ENCODE measurements at regions not wholly inside any gene's neighbourhood (a gene's known extent, or its start where the extent isn't known, plus 50 kb on each side); places are given as distances from the start of the nearest gene placed in this dataset.

GRCh38 chr6:164534070-164534766 is 775.2 kb downstream of the C6orf118 start:
- no peak overlapping the region for H3K27ac ChIP-seq (ENCODE audit: low read depth, low read length)
- ChIA-PET CTCF (no interaction called here), POLR2A (no interaction called here), RAD21 (ENCODE audit: low non-redundant PET in 1 of 2, low total read pairs in 2 of 2, uncharacterized antibody in 2 of 2, unreplicated experiment in 2 of 2) (no interaction called here)
- H4K20me1 ChIP-seq (ENCODE audit: insufficient read depth), result no peaks in the 10 kb centered on the region
- DNase-seq (ENCODE audit: low read depth, low spot score), result no peak
- H3K9me2 ChIP-seq (ENCODE audit: insufficient read depth), result no peaks in the 10 kb centered on the region
- no peak overlapping the region for H3K9ac ChIP-seq (ENCODE audit: low read length)
- intact Hi-C loops (cut with micrococcal nuclease), result no loop called here
- TF ChIP-seq ATF3 (IDR thresholded peaks at IDR 0.05) (no peak), REST (IDR thresholded peaks at IDR 0.05; ENCODE audit: low read depth) (no peak), FOSL1 (IDR thresholded peaks at IDR 0.05; ENCODE audit: low read depth) (no peak), RAD21 (IDR thresholded peaks at IDR 0.05; ENCODE audit: low read depth) (no peak), MAX (IDR thresholded peaks at IDR 0.05) (no peak)
- BruUV-seq (replicated peaks), result no TSS peak
- no peak overlapping the region for H3K4me3 ChIP-seq (replicated peaks in 1 of 2; ENCODE audit: low read depth in 1 of 2, low read length in 2 of 2)
- H2AFZ ChIP-seq (ENCODE audit: low read depth, low read length, poor library complexity, severe bottlenecking), result no peak overlapping the region
- H3K4me2 ChIP-seq (ENCODE audit: low read length), result no peak overlapping the region
- no peaks in the 10 kb centered on the region for H3K27me3 ChIP-seq (ENCODE audit: insufficient read depth, low read length)
- no peak for ATAC-seq
- H3K4me1 ChIP-seq (ENCODE audit: control insufficient read depth in 1 of 2, insufficient read depth in 2 of 2, low read length in 2 of 2), result no peaks in the 10 kb centered on the region
- no peaks in the 10 kb centered on the region for H3K36me3 ChIP-seq (ENCODE audit: control insufficient read depth in 1 of 2, insufficient read depth in 2 of 2, low read length in 2 of 2)
- peaks cover 0 to 6% of the 10 kb centered on the region in 2 experiments; a peak in 2 of 4 replicates for H3K9me3 ChIP-seq (ENCODE audit: control insufficient read depth in 1 of 2, insufficient read depth in 1 of 2, low read depth in 1 of 2, low read length in 2 of 2)
- no peaks in the 10 kb centered on the region for H3K79me2 ChIP-seq (ENCODE audit: insufficient read depth, low read length)

- no peak overlapping the region for H3K27ac ChIP-seq (ENCODE audit: low read depth, low read length)
- H3K36me3 ChIP-seq (ENCODE audit: control insufficient read depth in 1 of 2, insufficient read depth in 2 of 2, low read length in 2 of 2), result no peaks in the 10 kb centered on the region
- no peaks in the 10 kb centered on the region for H4K20me1 ChIP-seq (ENCODE audit: insufficient read depth)
- H2AFZ ChIP-seq (ENCODE audit: low read depth, low read length, poor library complexity, severe bottlenecking), result no peak overlapping the region
- no TSS peak for BruUV-seq (replicated peaks)
- H3K9me2 ChIP-seq (ENCODE audit: insufficient read depth), result no peaks in the 10 kb centered on the region
- no peak overlapping the region for H3K4me3 ChIP-seq (replicated peaks in 1 of 2; ENCODE audit: low read depth in 1 of 2, low read length in 2 of 2)
- ATAC-seq, result no peak
- intact Hi-C loops (cut with micrococcal nuclease), result no loop called here
- POLR2A ChIA-PET, result no interaction called here
- no peaks in the 10 kb centered on the region for H3K79me2 ChIP-seq (ENCODE audit: insufficient read depth, low read length)
- no peak overlapping the region for H3K4me2 ChIP-seq (ENCODE audit: low read length)
- RAD21 ChIA-PET (ENCODE audit: low non-redundant PET in 1 of 2, low total read pairs in 2 of 2, uncharacterized antibody in 2 of 2, unreplicated experiment in 2 of 2), result no interaction called here
- CTCF ChIA-PET, result no interaction called here
- H3K9me3 ChIP-seq (ENCODE audit: control insufficient read depth in 1 of 2, insufficient read depth in 1 of 2, low read depth in 1 of 2, low read length in 2 of 2), result peaks cover 0 to 6% of the 10 kb centered on the region in 2 experiments; a peak in 2 of 4 replicates
- H3K4me1 ChIP-seq (ENCODE audit: control insufficient read depth in 1 of 2, insufficient read depth in 2 of 2, low read length in 2 of 2), result no peaks in the 10 kb centered on the region
- TF ChIP-seq YY1 (IDR thresholded peaks at IDR 0.05; ENCODE audit: extremely low read depth, insufficient replicate concordance, low read depth, low read length) (no peak), FOSL1 (IDR thresholded peaks at IDR 0.05; ENCODE audit: low read depth) (no peak), SIN3A (IDR thresholded peaks at IDR 0.05; ENCODE audit: low read depth) (no peak), EZH2phosphoT487 (IDR thresholded peaks at IDR 0.05; ENCODE audit: borderline replicate concordance) (no peak), TCF7L2 (IDR thresholded peaks at IDR 0.05; ENCODE audit: borderline replicate concordance, extremely low read depth, insufficient read depth, insufficient read length) (no peak), ELF1 (IDR thresholded peaks at IDR 0.05; ENCODE audit: borderline replicate concordance, low read depth) (no peak), POLR2AphosphoS5 (IDR thresholded peaks at IDR 0.05; ENCODE audit: low read depth, low read length) (no peak), JUND (IDR thresholded peaks at IDR 0.05) (no peak), ZNF274 (IDR thresholded peaks at IDR 0.05; ENCODE audit: low read depth, low read length) (no peak), EZH2 (IDR thresholded peaks at IDR 0.05) (no peak), MAX (IDR thresholded peaks at IDR 0.05) (no peak), EGR1 (IDR thresholded peaks at IDR 0.05; ENCODE audit: low read depth) (no peak), RAD21 (IDR thresholded peaks at IDR 0.05; ENCODE audit: low read depth) (no peak), ATF3 (IDR thresholded peaks at IDR 0.05) (no peak)
- no peaks in the 10 kb centered on the region for H3K27me3 ChIP-seq (ENCODE audit: insufficient read depth, low read length)
- no peak overlapping the region for H3K9ac ChIP-seq (ENCODE audit: low read length)
- no peak for DNase-seq (ENCODE audit: low read depth, low spot score)
Observed at GRCh38 chr6:164533045-164533362, 776.4 kb downstream of the C6orf118 start.
